OCI-LY1 (cell line): ENCODE measurements at regions not wholly inside any gene's neighbourhood (a gene's known extent, or its start where the extent isn't known, plus 50 kb on each side); places are given as distances from the start of the nearest gene placed in this dataset.

Experiments used
- H2AFZ ChIP-seq: fragments of 200-600 bp; sonication (generic), shearing (Covaris generic); 2 replicates; pipeline ENCODE4 v1.6.0; 2014; ENCODE audit warnings: antibody characterized with exemption, mild to moderate bottlenecking, low read length
- H3F3A ChIP-seq: fragments of 200-600 bp; sonication (generic), shearing (Covaris generic); 2 replicates; pipeline ENCODE4 v1.6.0; 2014; ENCODE audit warnings: mild to moderate bottlenecking, antibody characterized with exemption, low read length, moderate library complexity; ENCODE audit not compliant: insufficient read depth
- H3K27ac ChIP-seq: fragments of 200-600 bp; sonication (generic); 2 replicates; pipeline ENCODE4 v1.5.1; 2014; ENCODE audit warnings: low read length, mixed run types, mild to moderate bottlenecking, low read depth; ENCODE audit not compliant: poor library complexity, severe bottlenecking
- H3K27me3 ChIP-seq: fragments of 200-600 bp; sonication (generic); 2 replicates; pipeline ENCODE4 v1.6.0; 2014; ENCODE audit warnings: antibody characterized with exemption, mild to moderate bottlenecking, low read length, moderate library complexity; ENCODE audit not compliant: insufficient read depth
- H3K36me3 ChIP-seq: fragments of 200-600 bp; sonication (generic); 2 replicates; pipeline ENCODE4 v1.6.1; 2014; ENCODE audit warnings: mild to moderate bottlenecking, antibody characterized with exemption, low read length, moderate library complexity, mixed read lengths; ENCODE audit not compliant: insufficient read depth
- H3K4me1 ChIP-seq: fragments of 200-600 bp; sonication (generic); 2 replicates; pipeline ENCODE4 v1.5.1; 2014; ENCODE audit warnings: mild to moderate bottlenecking, low read length, moderate library complexity; ENCODE audit not compliant: insufficient read depth, severe bottlenecking
- H3K4me2 ChIP-seq: fragments of 200-600 bp; sonication (generic), shearing (Covaris generic); 2 replicates; pipeline ENCODE4 v1.6.1; 2014; ENCODE audit warnings: low read length
- H3K4me3 ChIP-seq: fragments of 200-600 bp; sonication (generic); 2 replicates; pipeline ENCODE4 v1.5.1; 2014; ENCODE audit warnings: low read length, low read depth, mild to moderate bottlenecking, mixed read lengths; ENCODE audit not compliant: poor library complexity, severe bottlenecking
- H3K79me2 ChIP-seq: fragments of 200-600 bp; shearing (Covaris generic); 2 replicates; pipeline ENCODE4 v1.6.1; 2016; ENCODE audit warnings: mixed run types, low read length, mixed read lengths; ENCODE audit not compliant: insufficient read depth
- H3K9ac ChIP-seq: fragments of 200-600 bp; sonication (generic), shearing (Covaris generic); 2 replicates; pipeline ENCODE4 v1.6.1; 2014; ENCODE audit warnings: mild to moderate bottlenecking, low read length, mixed read lengths
- H3K9me2 ChIP-seq: fragments of 200-600 bp; sonication (generic), shearing (Covaris generic); 2 replicates; pipeline ENCODE4 v1.6.1; 2014; ENCODE audit warnings: low read depth, mild to moderate bottlenecking, low read length, mixed read lengths
- H3K9me3 ChIP-seq: fragments of 200-600 bp; shearing (Covaris generic); 2 replicates; pipeline ENCODE4 v1.6.1; 2014; ENCODE audit warnings: low read length, mixed read lengths
- H4K20me1 ChIP-seq: fragments of 200-600 bp; sonication (generic), shearing (Covaris generic); 2 replicates; pipeline ENCODE4 v1.6.0; 2016; ENCODE audit warnings: mild to moderate bottlenecking, low read length; ENCODE audit not compliant: insufficient read depth
- EZH2 ChIP-seq: fragments of 200-600 bp; sonication (generic), shearing (Covaris generic); IDR thresholded peaks from 2 replicates; pipeline ENCODE4 v1.8.0; 2017; ENCODE audit warnings: borderline replicate concordance, mixed run types, mild to moderate bottlenecking, antibody characterized with exemption, low read length, moderate library complexity, mixed read lengths
- TF ChIP-seq, protein P1 (sequence below): fragments of 200-600 bp; sonication (generic), shearing (Covaris generic); IDR thresholded peaks from 2 replicates; pipeline ENCODE4 v1.5.1; 2017; ENCODE audit warnings: mild to moderate bottlenecking, antibody characterized with exemption, low read length, moderate library complexity, mixed read lengths

DNA sequence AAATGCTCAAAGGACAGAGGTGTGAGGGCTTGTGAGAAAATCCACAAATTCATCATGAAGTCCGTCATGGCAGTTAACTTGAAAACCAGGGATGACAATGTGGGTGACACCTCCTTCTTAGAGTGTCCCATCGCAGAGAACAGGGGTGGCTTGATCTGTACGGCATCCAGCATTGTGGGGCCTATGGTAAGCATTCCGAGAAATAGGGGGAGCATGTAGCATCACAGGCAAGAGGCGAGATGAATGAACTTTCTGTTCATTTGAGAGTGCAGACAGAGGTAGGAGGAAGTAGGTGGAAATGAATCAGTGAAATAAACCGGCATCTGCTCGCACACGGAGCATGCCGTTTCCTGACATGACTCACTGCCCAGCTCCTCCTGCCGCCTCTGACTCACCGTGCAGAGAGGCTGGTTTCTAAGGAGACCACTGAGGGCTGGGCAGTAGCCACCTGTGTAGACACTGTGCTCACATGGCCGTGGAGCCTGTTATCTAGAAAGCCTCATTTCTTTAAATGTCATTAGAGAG, 339.0 kb downstream of the RFC3 start:
- H3K27me3 ChIP-seq, result no peaks in the 10 kb centered on the region
- no peaks in the 10 kb centered on the region for H4K20me1 ChIP-seq
- no peak overlapping the region for H2AFZ ChIP-seq
- H3K27ac ChIP-seq, result no peak overlapping the region
- no peak overlapping the region for H3K9ac ChIP-seq
- H3K4me2 ChIP-seq, result no peak overlapping the region; the same call in 1 of the 2 replicates
- peaks cover 3% of the 10 kb centered on the region for H3K4me1 ChIP-seq
- TF ChIP-seq EZH2, result no peak
- TF ChIP-seq, protein P1, sequence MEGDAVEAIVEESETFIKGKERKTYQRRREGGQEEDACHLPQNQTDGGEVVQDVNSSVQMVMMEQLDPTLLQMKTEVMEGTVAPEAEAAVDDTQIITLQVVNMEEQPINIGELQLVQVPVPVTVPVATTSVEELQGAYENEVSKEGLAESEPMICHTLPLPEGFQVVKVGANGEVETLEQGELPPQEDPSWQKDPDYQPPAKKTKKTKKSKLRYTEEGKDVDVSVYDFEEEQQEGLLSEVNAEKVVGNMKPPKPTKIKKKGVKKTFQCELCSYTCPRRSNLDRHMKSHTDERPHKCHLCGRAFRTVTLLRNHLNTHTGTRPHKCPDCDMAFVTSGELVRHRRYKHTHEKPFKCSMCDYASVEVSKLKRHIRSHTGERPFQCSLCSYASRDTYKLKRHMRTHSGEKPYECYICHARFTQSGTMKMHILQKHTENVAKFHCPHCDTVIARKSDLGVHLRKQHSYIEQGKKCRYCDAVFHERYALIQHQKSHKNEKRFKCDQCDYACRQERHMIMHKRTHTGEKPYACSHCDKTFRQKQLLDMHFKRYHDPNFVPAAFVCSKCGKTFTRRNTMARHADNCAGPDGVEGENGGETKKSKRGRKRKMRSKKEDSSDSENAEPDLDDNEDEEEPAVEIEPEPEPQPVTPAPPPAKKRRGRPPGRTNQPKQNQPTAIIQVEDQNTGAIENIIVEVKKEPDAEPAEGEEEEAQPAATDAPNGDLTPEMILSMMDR, result no peak
- no peaks in the 10 kb centered on the region for H3K9me2 ChIP-seq
- H3K79me2 ChIP-seq, result no peaks in the 10 kb centered on the region
- H3K4me3 ChIP-seq, result no peak overlapping the region
- H3K36me3 ChIP-seq, result no peaks in the 10 kb centered on the region
- H3F3A ChIP-seq, result no peaks in the 10 kb centered on the region
- H3K9me3 ChIP-seq, result no peaks in the 10 kb centered on the region

DNA sequence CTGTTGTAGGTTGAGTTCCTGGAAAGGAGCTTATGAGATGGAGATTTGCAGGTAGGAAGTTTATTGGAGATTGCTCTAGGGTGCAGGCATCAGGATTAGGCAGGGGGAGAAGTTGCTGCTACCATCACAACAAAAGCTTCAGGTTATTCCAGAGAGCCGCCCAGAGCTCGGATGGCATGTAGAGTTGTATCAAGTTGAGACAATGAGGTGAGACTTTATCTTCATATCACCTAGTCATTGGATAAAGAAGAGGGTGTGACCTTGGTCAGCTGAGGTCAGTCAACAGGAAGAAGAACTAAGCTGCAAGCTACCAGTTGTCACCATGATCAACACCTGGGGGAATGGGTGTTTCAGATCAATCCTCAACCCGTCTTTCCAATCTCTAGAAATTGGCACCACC, 342.0 kb downstream of the RFC3 start:
- Histone ChIP-seq H3K36me3 (no peaks in the 10 kb centered on the region), H3K4me3 (no peak overlapping the region), H3K9ac (no peak overlapping the region), H3K9me2 (no peaks in the 10 kb centered on the region), H3K79me2 (no peaks in the 10 kb centered on the region), H4K20me1 (no peaks in the 10 kb centered on the region), H3K27ac (no peak overlapping the region), H3K4me2 (no peak overlapping the region), H3K4me1 (peaks cover 3% of the 10 kb centered on the region), H3K27me3 (no peaks in the 10 kb centered on the region), H3F3A (no peaks in the 10 kb centered on the region), H2AFZ (no peak overlapping the region), H3K9me3 (no peaks in the 10 kb centered on the region)
- TF ChIP-seq, protein P1, result no peak
- no peak for TF ChIP-seq EZH2

DNA sequence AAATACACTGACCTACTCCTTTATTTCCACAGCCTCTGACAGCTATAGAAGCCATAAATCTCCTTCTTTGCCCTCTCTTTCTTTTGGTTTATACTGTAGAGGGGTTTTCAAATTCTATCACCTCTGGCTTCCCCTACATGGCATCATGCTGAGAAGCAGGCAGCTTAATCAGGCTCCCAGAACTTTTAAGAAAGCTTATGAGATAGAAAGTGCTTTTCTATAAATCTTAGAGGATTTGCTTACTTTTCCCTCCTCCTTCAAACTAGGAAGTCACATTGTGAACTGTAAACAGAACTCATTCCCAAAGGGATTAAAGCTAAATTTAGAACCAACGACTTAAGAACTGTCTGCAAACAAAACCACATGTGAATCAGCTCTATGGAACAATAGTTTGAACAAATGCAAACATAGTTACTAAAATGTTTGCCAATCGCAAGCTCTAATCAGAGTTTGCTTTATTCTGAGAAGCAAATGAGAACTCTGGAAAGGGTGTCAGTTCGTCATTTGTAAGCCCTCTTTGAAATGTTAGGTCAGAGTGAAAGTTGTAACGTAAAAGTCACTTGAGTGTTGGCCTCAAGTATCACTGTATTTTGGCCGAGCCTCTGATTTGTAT, 344.1 kb downstream of the RFC3 start:
- Histone ChIP-seq H2AFZ (no peak overlapping the region), H3K36me3 (no peaks in the 10 kb centered on the region), H3K79me2 (no peaks in the 10 kb centered on the region), H3F3A (no peaks in the 10 kb centered on the region), H3K9me3 (no peaks in the 10 kb centered on the region), H3K9ac (no peak overlapping the region), H4K20me1 (no peaks in the 10 kb centered on the region), H3K27ac (no peak overlapping the region), H3K4me3 (no peak overlapping the region), H3K4me1 (peaks cover 3% of the 10 kb centered on the region), H3K4me2 (no peak overlapping the region), H3K9me2 (no peaks in the 10 kb centered on the region), H3K27me3 (no peaks in the 10 kb centered on the region)
- TF ChIP-seq, protein P1, result no peak
- no peak for TF ChIP-seq EZH2
